ENCODE measurements at regions not wholly inside any gene's neighbourhood (a gene's known extent, or its start where the extent isn't known, plus 50 kb on each side); places are given as distances from the start of the nearest gene placed in this dataset.

DNA sequence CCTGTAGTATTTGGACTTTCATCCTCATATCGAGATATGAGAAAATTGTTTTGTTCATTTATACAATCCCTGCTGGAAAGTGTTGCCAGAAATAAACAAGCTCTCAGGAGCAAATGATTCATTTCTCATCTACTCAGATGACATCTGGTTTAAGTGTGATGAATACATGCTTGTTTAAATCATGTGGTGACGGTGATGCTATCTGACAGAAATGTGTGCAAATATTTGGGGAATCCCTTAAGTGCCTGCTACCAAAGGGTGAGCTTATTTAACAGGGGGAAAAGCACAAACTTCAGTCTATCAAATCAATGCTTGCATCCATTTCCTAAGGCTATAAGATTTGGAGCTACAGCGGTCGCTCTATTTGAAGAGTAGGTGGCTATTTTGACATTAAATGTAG is 368.3 kb upstream of the SASH1 start:
- peaks cover 6% of the 10 kb centered on the region for H3K27me3 ChIP-seq (ENCODE audit: insufficient read depth, poor library complexity, severe bottlenecking)
- no peak for DNase-seq (ENCODE audit: low read depth in 1 of 2, low spot score in 1 of 2)
- TF ChIP-seq, protein P1, sequence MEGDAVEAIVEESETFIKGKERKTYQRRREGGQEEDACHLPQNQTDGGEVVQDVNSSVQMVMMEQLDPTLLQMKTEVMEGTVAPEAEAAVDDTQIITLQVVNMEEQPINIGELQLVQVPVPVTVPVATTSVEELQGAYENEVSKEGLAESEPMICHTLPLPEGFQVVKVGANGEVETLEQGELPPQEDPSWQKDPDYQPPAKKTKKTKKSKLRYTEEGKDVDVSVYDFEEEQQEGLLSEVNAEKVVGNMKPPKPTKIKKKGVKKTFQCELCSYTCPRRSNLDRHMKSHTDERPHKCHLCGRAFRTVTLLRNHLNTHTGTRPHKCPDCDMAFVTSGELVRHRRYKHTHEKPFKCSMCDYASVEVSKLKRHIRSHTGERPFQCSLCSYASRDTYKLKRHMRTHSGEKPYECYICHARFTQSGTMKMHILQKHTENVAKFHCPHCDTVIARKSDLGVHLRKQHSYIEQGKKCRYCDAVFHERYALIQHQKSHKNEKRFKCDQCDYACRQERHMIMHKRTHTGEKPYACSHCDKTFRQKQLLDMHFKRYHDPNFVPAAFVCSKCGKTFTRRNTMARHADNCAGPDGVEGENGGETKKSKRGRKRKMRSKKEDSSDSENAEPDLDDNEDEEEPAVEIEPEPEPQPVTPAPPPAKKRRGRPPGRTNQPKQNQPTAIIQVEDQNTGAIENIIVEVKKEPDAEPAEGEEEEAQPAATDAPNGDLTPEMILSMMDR (IDR thresholded peaks at IDR 0.05; ENCODE audit: insufficient read depth, low read length) = no peak
- TF ChIP-seq POLR2AphosphoS5 (IDR thresholded peaks at IDR 0.05; ENCODE audit: low read depth) (no peak), SPI1 (IDR thresholded peaks at IDR 0.05; ENCODE audit: borderline replicate concordance, low read depth) (no peak), GABPA (IDR thresholded peaks at IDR 0.05; ENCODE audit: low read depth) (no peak)
- TF ChIP-seq, protein P2, sequence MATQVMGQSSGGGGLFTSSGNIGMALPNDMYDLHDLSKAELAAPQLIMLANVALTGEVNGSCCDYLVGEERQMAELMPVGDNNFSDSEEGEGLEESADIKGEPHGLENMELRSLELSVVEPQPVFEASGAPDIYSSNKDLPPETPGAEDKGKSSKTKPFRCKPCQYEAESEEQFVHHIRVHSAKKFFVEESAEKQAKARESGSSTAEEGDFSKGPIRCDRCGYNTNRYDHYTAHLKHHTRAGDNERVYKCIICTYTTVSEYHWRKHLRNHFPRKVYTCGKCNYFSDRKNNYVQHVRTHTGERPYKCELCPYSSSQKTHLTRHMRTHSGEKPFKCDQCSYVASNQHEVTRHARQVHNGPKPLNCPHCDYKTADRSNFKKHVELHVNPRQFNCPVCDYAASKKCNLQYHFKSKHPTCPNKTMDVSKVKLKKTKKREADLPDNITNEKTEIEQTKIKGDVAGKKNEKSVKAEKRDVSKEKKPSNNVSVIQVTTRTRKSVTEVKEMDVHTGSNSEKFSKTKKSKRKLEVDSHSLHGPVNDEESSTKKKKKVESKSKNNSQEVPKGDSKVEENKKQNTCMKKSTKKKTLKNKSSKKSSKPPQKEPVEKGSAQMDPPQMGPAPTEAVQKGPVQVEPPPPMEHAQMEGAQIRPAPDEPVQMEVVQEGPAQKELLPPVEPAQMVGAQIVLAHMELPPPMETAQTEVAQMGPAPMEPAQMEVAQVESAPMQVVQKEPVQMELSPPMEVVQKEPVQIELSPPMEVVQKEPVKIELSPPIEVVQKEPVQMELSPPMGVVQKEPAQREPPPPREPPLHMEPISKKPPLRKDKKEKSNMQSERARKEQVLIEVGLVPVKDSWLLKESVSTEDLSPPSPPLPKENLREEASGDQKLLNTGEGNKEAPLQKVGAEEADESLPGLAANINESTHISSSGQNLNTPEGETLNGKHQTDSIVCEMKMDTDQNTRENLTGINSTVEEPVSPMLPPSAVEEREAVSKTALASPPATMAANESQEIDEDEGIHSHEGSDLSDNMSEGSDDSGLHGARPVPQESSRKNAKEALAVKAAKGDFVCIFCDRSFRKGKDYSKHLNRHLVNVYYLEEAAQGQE (IDR thresholded peaks at IDR 0.05; ENCODE audit: insufficient replicate concordance, low read depth) = no peak
- H3K4me3 ChIP-seq (replicated peaks; ENCODE audit: insufficient read depth, low read length) = no peak overlapping the region
- H3K27ac ChIP-seq (replicated peaks) = no peak overlapping the region

DNA sequence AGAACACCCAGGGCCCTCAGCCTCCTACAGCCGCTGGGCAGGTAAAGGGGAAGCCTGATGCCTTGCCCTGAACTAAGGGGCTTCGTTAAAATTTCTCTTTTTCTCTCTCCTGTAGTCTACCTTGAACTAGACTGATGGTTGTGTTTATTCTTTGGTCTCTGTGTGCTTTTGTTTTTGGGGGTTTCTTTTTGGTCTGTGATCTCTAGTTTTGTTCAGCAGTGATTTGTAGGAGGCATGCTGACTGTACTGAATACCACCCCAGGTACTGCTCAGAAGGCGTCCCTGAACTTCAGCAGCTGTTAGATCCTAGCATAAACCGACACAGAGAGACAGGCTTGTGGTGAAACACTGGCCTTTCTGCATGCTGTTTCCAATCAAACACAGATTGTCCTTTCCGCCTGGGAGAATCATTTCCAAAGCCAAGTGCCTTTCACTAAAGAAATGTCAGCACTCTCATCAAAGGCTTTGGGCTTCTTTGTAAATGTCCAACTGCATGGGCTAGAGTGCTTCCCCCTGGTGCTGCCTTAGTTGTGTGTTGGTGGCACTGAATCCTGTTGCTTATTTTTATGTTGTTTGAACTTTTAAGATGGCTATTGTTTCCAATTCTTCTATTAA is 364.7 kb upstream of the SASH1 start:
- no peak for DNase-seq (ENCODE audit: low read depth in 1 of 2, low spot score in 1 of 2)

DNA sequence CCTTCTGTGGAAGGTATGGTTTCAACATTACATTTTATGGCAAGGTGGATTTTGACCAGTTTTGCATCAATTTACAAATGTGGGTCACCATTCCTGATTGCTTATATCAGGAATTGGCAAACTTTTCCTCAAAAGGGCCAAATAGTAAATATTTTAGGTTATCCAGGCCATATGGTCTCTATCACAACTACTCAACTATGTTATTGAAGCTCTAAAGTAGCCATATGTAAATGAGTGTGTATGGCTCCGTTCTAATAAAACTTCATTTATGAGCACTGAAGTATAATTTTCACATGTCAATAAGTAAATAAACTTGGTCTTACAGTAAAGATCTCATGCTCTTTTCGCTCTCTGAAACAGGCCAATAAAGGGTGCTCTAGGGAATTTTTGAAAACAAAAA is 362.7 kb upstream of the SASH1 start:
- DNase-seq (ENCODE audit: low read depth in 1 of 2, low spot score in 1 of 2) = no peak
- H3K27me3 ChIP-seq (ENCODE audit: insufficient read depth, poor library complexity, severe bottlenecking) = no peaks in the 10 kb centered on the region
- TF ChIP-seq POLR2AphosphoS5 (IDR thresholded peaks at IDR 0.05; ENCODE audit: low read depth) = no peak
- TF ChIP-seq GABPA (IDR thresholded peaks at IDR 0.05; ENCODE audit: low read depth) = no peak
- TF ChIP-seq, protein P1 (IDR thresholded peaks at IDR 0.05; ENCODE audit: insufficient read depth, low read length) = no peak
- no peak for TF ChIP-seq SPI1 (IDR thresholded peaks at IDR 0.05; ENCODE audit: borderline replicate concordance, low read depth)
- TF ChIP-seq, protein P2 (IDR thresholded peaks at IDR 0.05; ENCODE audit: insufficient replicate concordance, low read depth) = no peak
- no peak overlapping the region for H3K27ac ChIP-seq (replicated peaks)
- no peak overlapping the region for H3K4me3 ChIP-seq (replicated peaks; ENCODE audit: insufficient read depth, low read length)

More for the DNA sequence above, 364.7 kb upstream of the SASH1 start:
- peaks cover 6% of the 10 kb centered on the region for H3K27me3 ChIP-seq (ENCODE audit: insufficient read depth, poor library complexity, severe bottlenecking)
- TF ChIP-seq POLR2AphosphoS5 (IDR thresholded peaks at IDR 0.05; ENCODE audit: low read depth) (no peak), GABPA (IDR thresholded peaks at IDR 0.05; ENCODE audit: low read depth) (no peak), SPI1 (IDR thresholded peaks at IDR 0.05; ENCODE audit: borderline replicate concordance, low read depth) (no peak)
- TF ChIP-seq, protein P2 (IDR thresholded peaks at IDR 0.05; ENCODE audit: insufficient replicate concordance, low read depth) = no peak
- TF ChIP-seq, protein P1 (IDR thresholded peaks at IDR 0.05; ENCODE audit: insufficient read depth, low read length) = no peak
- H3K27ac ChIP-seq (replicated peaks) = no peak overlapping the region
- no peak overlapping the region for H3K4me3 ChIP-seq (replicated peaks; ENCODE audit: insufficient read depth, low read length)

All from HL-60 (cell line).